HG03439 (cell line): ENCODE measurements at regions not wholly inside any gene's neighbourhood (a gene's known extent, or its start where the extent isn't known, plus 50 kb on each side); places are given as distances from the start of the nearest gene placed in this dataset.
"Not testable (repeated sequence)": the region's sequence is repeated elsewhere in the genome, so short reads cannot be mapped to it uniquely, and the experiment has no call there.

Experiments used
- ATAC-seq: cut with Tn5 transposase; IDR thresholded peaks from one replicate; pipeline ENCODE4 v1.9.1; 2021; ENCODE audit warnings: mild to moderate bottlenecking, moderate library complexity; ENCODE audit not compliant: unreplicated experiment

DNA sequence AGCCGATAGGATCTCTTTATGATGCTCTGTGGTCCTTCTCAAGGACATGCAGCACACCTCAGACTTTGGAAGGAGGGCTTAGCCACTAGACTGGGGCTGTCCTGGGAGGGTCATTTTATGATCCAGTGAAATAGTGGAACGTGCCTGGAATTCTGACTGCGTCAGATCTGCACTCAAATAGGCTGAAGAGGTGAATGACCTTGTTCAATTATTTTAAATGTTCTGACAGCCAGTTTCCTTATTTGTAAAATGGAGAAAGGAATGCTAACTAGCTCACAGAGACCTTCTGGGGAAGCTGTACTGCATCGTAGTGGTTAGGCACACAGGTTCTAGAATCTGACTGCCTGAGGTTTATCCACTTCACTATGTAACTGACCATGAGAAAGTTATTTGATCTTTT lies 587.5 kb downstream of the MAFB start:
- no peak for ATAC-seq

DNA sequence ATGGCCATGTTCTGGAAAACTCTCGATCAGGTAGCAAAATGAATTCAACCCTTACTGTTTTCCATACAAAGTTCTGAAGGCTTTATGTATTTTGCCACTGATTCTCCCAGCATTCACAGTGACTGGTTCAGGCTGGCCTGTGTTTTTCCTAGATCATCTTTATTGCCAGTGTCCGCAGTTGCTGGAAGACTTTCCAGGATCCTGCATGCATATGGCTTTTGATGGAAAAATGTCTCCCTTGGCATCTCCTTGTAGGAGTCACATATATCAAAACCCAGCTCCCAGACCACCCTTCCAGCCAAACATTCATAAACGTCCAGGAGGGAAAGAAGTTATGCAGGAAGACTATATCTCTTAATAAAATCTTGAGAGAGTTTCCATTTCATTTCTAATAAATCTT lies 588.8 kb downstream of the MAFB start:
- no peak for ATAC-seq

DNA sequence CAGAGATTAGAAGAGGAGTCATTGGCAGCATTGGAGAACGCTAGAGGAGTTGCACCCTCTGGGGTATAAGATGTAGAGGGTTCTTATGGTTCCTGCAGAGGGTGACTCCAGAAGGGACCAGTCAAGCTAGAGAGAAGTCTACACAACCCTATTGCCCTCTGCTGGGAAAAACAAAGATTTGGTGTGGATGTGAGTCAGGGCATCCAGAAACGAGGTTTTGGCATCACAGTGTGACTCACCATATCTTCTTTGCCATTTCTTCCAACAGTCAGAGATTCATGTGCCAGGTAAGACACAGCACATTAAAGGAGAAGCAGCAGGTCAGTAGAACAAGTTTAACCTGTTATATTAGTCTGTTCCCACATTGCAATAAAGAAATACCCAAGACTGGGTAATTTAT lies 598.8 kb downstream of the MAFB start:
- no peak for ATAC-seq

DNA sequence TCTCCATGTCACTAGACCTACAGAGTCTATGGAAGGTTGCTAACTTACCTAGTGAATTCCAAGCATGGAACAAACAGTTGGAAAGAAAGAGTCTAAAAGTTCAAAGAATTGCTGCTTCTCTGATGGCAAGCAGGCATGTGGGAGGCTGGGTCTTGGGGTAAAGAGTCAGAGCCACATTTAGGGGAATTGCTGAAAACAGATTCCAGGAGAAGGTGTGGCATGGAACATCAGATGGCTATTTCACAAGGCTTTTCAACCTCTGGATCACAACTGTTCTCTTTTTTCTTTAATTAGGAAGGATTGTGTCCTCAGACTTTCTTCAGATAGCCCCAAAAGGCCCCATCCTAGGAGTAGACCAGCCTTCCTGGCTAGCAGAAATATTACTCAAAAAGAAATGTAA lies 601.5 kb downstream of the MAFB start:
- no peak for ATAC-seq

DNA sequence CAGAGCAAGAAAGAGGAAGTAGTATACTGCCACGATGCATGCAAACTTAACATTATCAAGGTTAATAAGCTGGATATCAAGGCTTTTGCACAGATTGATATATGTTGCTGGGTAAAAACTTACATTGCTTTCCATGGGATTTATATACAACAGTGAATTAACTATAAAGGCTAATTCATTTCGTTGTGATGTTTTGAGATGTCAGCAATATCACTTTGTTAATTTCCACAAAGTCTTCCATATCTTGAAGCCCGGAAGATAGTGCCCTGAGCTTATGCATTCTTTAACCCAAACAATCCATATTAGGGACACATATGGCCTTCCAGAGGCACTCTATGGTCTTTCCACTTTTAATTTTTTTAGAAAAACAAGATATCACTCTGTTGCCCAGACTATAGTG lies 603.5 kb downstream of the MAFB start:
- no peak for ATAC-seq

DNA sequence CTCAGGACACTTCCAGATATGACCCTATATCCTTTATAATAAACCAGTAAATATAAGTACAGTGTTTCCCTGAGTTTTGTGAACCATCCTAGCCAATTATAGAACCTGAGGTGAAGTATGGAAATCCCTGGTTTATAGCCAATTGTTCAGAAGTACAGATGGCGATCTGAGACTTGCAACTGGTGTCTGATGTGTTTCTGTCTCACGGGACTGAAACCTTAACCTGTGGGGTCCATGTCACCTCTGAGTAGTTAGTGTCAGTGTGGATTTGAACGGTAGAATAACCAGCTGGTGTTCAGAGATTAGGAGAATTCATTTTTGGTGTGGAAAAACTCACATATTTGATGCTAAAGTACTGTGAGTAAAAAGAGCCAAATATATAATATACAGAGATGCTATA lies 606.6 kb downstream of the MAFB start:
- no peak for ATAC-seq

DNA sequence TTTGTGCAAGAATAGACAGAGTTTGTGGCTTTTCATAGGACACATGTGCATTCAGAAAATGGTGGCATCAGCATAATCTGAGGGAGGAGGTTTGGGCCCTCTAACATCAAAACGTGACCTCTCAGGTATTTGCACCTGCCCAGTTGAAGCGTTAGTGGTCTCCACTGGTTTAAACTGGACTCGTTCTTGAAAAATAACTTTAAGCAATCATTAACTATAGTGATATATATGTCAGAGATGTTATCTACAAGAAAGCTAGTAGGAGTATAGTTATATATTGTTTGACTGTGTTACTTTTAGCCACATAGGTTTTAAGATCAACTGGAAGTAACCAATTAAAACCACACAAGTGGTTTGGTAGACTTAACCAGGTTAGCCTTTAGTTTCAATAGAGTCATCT lies 607.4 kb downstream of the MAFB start:
- ATAC-seq: no peak

DNA sequence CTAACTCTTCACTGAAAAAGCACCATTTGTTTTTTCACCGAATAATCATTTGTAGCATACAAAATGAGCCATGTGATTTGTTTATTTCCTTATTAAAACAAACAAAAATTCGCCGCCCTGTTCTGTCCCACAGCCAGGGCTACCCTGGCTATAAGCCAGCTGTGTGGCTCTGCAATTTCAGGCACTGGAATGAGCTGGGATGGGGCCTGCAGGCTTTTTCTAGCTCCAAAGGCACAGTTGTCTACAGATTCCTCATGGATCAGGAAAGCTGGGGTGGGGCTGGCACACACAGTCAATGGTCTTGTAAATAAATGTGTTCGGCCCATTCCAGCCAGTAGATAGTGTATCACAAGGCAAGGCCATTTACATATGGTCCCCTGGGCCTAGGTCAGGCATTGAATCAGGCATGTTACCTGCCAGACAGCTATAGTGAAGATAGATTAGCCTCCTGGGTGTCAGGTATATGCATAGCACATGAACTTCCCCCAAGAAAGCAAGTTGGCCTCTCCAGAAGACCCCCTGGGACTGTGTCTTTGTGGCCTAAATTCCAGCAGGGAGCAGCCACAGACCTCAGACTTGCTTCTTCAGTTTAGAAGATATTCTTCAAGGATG lies 608.9 kb downstream of the MAFB start:
- ATAC-seq: no peak

DNA sequence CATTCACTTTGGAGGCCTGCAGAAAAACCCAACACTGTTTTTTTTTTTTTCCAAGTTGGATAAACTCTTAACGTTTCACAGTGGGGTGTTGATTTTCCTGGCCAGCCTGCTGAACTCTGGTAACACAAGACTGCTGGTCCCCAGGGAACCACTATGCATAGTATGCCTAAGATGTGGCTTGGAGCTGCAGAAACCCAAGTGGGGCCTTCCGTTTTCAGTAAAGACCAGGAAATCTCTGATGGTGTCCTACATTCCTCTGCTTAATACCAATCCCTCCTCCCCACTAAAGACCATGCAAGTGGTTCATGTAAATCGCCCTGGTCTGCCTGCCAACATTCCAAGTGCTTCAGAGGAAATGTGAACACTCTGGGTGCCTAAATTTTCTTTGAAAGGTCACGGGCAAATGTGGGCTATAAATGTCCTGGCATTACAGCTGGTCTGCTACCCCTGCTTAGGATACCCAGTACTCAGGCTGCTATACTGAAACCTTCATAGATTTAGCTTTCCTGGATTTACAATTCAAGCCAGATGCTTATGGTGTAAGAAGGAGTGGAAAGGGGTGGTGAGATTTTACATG lies 615.4 kb downstream of the MAFB start:
- ATAC-seq: no peak

DNA sequence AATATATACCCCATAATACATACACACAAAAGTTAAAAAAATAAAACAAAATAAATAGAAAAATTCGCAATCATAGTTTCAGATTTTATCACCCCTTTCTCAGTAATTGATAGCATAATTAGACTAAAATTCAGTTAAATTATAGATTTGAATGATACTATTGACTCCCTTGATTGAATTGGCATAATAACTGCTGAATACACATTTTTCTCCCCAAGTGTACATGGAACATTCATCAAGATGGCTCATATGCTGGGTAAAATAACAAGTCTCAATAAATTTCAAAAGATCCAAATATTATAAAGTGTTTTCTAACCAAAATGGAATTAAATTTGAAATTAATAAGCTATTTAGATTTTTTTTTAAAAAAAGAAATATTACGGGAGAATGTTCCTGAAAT lies 616.1 kb downstream of the MAFB start:
- no peak for ATAC-seq

DNA sequence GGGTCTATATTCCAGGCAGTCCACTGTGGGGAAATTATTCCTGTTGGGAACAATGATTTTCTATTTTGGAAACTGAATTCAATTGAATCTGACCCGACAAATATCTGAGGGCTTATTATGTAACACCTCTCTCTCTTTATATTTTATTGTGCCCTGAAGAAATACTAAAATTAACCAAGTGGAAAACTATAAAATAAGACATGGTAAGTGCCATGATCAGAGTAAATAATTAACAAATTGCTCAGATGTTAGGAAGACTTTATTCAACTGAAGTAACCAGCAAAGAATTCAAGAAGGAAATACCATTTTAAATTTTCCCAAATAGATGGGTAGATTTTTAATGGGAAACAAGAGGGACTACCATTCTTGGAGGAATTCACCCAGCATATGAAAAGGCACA lies 632.9 kb downstream of the MAFB start:
- no peak for ATAC-seq

DNA sequence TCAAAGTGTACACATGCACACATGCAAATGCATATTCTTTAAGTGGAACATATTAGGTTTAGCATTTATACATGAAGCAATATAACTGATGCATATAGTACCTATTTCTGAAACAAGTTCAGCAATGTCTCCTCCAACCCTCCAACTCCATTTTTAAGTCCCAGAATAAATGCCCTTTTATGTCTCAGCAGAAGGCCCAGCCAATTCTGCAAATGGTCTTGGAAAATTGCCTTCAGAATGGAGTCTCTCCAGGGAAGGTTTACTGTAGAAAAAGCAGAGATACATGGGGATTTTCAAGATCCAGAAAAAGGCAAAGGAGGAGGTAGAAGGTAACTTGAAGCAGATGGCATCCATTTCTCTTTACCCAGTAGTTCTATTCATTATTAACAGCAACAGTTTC lies 633.3 kb downstream of the MAFB start:
- ATAC-seq: no peak

DNA sequence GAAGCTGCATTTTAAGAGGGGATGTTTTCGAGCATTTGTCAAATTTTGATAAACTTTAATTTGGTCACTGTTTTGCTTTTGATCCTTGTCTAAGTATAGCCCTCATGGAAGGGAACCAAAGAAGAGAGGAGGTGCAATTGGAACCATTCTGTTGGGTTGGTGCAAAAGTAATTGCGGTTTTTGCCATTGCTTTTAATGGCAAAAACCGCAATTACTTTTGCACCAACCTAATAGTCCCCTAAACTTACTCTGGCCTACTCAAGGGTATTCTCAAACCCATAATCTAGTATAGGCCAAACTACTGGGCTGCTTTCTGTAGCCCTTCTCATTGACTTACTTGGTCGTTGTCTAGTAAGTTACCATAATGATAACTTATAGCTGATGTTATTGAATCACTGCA lies 634.7 kb downstream of the MAFB start:
- ATAC-seq: no peak

DNA sequence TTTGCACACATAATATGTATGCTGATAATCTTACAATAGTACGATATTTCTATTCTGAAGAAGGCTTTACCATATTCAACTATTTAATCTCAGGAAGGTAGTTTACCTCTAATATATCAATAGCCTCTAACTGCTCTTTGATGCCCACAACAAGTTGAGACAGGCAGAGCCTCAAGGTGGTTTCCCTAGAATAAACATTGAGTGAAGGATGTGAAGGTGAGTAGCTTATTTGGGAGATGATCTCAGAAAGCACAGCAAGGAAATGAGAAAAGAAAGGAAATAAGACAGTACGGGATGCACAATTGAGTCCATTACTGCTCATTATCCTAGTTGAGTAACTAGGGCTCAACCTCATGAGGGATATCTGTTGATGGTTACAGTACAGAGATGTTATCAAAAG lies 638.4 kb downstream of the MAFB start:
- ATAC-seq: no peak

DNA sequence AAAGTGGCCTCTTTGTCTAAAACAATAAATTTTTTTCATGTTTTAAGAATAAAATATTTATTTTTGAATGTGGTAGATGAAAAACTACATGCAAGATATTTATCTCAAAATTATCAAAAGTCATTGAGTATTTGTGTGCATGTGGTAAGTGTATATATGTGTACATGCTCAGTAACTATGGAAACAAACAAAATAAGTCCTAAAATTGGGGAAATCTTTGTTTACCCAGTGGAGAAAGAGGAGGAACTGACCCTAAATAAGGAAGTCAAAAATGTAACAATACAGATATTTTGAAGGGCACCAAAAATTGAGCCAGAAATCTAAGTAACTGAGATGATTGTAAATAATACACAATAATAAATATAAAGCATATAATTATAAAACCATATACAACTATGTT lies 639.2 kb downstream of the MAFB start:
- ATAC-seq: no peak

DNA sequence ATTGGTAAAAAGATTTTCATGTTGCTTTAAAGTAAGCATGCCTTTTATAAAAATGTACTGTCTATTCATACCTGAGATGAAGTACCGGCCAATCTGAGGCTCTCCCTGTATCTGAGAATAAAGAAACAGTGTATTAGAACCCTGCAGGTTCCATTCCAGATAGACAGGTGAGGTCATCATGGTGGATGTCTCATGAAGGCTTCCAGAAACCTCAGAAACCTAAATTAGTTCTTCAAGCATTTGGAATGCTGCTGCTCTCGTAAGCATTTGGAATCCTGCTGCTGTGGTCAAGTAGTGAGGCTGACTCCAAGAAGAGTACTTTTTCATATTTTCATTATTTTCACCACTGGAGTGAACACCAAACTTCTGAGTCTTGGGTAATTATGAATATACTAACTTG lies 642.3 kb downstream of the MAFB start:
- no peak for ATAC-seq

DNA sequence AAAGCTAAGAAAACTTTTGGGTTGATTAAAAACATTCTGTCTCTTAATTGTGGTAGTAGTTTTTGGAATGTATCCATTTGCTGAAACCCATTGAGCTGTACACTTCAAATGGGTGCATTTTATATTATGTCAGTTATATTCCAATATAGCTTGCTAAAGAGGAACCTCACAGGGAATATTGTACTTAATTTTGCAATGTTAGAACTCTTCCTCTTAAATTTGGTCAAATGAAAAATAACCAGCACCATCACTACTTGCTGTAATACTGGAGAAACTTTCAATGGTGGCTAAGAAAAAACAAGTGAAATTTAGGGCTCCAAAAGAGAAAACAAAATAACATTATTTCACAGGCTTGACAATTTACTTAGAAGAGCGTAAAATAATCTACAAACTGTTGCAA lies 651.5 kb downstream of the MAFB start:
- ATAC-seq: no peak

DNA sequence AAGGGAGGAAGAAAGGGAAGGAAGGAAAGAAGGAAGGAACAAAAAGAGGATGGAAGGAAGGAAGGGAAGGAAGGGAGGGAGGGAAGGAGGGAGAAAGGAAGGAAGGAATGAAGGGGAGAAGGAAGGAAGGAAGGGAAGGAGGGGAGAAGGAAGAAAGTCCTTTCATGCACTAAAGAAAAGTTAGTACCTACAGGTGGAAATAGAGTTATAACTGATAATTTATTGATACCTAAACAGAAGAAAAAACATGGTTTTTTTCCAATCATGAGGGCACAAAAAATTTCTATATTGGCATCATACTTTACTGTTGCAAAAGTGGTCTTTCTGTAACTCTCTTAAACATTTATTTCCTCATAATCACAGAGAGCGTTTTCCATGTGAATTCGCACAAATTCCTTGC lies 659.4 kb downstream of the MAFB start:
- no peak for ATAC-seq

DNA sequence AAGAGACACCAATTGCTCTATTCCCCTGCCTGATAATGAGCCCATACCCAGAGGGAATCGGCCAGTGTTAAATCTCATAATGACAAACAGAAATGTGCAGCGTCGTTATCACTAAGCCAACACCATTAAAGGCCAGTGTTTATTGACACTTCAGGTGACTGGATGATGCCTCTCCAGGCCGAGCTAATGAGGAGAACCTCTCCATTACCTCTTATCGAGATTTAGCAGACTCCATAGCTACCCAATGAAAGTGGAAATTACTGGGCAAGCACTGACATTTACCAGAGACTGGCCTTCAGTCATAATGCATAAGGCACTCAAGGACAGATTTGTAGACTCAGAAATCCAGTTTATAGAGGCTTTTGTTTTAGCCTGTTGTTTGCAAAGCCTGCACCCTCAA lies 669.5 kb downstream of the MAFB start:
- no peak for ATAC-seq

DNA sequence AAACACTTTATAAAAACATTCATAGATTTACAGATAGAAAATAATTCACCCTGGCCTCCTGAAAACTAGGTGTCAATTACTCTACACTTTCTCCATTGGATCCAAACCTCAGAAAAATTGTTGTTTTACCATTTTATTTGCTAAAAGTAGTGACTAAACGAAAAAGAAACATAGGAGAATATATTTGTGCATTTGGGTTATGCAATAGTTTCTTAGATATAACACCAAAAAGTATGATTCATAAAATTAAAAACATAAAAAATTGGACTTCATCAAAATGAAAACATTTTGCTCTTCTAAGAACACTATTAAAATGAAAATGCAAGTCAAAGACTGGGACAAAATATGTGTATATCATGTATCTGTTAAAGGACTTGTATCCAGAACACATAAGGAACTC lies 671.3 kb downstream of the MAFB start:
- ATAC-seq: no peak

DNA sequence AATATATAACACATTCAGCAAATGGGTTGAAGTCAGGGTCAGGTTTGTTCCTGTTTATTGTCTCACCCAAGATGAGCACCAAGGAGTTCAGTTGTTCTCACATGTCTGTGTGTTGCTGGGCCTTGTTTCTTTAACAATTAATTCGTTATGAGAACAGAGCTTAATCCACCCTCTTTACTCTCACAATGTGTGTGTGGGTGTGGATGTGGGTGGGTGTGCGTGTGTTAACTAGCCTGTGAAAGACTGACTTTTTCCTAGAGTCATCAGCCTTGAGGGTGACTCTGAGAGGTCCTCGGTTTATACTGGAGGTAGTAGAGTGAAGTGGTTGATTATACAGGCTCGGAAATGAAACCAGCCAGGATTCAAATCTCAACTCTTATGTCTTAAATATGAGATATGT lies 672.1 kb downstream of the MAFB start:
- no peak for ATAC-seq

DNA sequence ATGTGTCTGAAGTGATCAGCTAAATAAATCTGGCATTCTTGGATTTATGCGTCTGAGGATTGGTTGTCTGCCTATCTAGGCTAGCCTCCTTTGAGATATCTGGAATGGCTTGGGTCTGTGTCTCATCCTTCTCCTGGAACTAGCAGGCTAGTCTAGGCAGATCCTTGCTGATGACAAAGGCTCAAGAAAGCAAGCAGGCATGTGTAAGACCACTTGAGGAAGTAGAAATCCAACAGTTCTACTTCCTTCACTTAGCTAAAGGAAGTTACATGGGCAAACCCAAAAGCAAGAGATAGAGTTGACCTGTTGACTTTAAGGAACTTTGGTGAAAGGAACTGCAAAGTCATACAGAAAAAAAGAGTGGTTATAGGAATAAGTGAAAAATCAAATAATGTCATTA lies 672.6 kb downstream of the MAFB start:
- ATAC-seq: no peak

DNA sequence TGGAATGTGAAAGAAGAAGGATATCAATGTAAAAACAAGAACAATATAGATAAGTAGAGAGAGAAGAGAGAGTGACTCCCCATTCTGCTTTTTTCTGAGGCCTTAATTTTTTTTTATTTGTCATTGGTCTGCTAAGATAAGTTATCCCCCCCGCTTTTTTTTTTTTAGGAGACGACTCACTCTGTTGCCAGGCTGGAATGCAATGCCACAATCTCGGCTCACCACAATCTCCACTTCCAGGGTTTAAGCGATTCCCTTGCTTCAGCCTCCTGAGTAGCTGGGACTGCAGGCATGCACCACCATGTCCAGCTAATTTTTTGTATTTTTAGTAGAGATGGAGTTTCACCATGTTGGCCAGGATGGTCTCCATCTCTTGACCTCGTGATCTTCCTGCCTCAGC lies 677.0 kb downstream of the MAFB start:
- ATAC-seq: not testable (repeated sequence)
